GM21737 (cell line): ENCODE measurements at regions not wholly inside any gene's neighbourhood (a gene's known extent, or its start where the extent isn't known, plus 50 kb on each side); places are given as distances from the start of the nearest gene placed in this dataset.

Experiments
- ATAC-seq: cut with Tn5 transposase; IDR thresholded peaks from one replicate; pipeline ENCODE4 v1.9.1; 2021; ENCODE audit warnings: mild to moderate bottlenecking, moderate library complexity; ENCODE audit not compliant: unreplicated experiment

- ATAC-seq, result no peak
Measured at GRCh38 chr9:89825669-89826068, 220.9 kb downstream of the GADD45G start.

- no peak for ATAC-seq
Measured at GRCh38 chr9:89826186-89826585, 221.4 kb downstream of the GADD45G start.

- ATAC-seq, result no peak
Measured at GRCh38 chr9:89829346-89829745, 224.5 kb downstream of the GADD45G start.

DNA sequence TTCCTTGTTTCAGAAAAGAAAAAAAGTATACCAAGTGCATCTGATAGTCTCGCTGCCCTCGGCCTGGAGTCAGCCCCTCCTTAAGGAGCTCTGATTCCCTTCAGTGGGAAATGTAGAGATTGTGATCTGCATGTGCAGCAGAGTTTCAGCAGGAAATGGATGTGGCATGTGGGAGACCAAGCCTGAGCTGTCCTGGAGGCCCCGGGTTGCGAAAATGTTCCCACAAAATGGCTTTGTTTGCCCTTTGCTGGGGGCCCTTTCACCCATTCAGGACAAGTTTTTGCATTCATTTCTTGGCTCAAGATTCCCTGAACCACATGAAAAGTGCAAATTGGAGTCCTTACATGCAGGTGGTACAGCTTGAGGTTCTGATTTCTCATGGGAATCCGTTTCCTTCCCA, 230.9 kb downstream of the GADD45G start:
- no peak for ATAC-seq

DNA sequence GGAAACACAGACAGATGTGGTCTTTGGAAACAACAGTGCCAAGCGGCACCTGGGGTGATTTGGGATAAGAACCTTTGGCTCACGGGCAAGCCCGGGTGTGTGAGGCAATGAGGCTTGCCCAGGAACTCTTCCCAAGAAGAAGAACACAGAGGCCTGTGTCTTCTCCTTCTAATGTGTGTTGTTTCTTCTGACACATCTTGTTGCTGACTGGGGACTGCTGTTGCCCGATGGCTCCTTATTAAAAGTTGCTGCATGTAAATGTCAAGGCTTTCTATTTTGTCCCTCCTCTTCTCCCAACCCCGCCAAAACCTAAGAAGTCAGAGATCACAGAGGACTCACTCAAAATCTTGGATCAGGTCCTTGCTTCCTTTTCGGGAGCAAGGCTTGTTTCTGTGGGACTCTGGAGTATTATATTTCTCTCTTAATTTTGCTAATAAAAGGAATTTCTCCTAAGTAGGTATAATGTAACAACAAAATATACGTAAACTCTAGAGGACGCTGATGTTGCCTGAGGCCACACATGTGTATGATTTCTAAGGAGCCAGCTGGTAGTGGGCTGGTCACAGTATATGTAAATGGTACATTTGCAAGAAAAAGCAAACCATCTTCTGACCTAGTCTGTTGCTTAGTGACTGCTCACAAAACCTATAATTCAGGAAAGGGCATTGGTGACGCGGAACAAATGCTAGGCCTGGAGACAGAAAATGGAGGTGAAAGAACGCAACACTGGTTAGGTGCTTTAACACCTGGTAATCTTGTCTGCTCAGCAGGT, 232.5 kb downstream of the GADD45G start:
- no peak for ATAC-seq

- ATAC-seq, result no peak
Measured at GRCh38 chr9:89837934-89838310, 233.1 kb downstream of the GADD45G start.

GRCh38 chr9:89838621-89839020, 233.8 kb downstream of the GADD45G start:
- no peak for ATAC-seq

DNA sequence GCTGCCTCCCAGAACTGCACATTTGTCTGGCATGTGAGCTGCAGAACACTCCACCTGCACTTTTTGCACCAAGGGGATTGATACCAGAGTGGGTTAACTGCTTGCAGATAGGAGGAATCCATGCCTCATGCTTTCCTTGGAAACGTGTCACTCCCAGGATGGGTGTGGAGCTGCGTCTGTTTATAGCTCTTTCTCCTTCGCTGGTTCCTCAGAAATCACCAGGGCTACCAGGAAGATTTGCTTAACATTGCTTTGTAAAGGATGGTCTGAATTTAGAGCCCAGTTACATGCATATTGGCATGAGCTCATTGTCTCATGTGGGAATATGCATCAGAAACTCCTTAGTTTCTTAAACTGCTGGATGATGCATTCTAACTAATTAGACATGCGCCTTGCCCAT, 234.6 kb downstream of the GADD45G start:
- ATAC-seq, result no peak

DNA sequence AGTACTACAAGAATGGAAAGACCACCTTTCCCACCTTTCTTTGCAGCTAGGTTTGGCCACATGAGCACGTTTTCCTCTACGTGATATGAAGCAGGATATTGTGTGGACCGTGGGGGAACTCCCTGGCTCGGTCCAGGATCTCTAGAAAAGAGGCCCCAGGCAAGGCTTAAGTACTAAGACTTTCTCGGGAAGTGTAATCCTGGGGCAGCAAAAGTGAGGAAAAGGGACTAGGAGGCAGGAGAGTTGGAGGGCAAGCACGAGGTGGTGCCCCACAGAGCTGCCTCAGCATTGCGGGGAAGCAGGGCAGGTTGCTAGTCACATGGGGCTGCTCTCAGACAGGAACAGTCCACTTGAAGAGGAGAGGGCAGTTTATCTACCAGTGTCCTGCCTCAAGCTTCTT, 235.1 kb downstream of the GADD45G start:
- no peak for ATAC-seq

DNA sequence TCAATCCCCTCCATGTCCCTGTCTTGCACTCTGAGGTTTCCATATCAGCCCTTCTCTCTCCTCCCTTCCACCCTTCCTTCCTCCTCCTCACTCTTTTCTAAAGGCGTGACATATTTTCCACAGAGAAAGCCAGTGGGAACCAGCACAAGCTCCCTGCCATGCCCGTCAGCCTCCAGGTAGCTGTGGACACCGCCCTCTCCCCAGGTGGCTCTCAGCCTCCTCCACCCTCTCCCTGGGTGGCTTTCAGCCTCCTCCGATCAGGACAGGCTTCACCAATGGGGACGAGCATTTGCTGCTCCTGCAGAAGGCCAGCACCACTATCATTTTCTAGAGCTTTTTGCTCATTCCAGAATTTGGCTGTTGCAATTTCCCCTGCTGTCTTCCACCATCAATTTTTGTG, 236.6 kb downstream of the GADD45G start:
- ATAC-seq, result no peak

GRCh38 chr9:89842267-89842768, 237.5 kb downstream of the GADD45G start:
- no peak for ATAC-seq

DNA sequence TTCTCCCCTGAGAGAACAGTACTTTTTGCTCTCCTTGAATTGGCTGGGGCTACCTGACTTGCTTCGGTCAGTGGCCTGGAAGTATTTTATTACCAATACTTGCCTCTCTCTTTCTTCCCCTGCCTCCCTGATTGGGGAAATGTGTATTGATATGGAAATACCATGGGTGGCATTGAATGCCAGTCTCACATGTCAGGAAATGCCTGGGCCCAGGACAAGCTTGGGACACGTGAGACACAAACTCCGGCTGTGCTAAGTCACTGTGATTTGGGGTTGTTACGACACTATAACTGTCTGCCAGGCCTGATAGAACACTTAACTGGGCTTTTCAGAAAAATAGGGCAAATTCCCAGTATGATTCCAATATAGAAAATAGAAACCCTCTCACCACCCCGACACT, 238.3 kb downstream of the GADD45G start:
- ATAC-seq, result no peak

DNA sequence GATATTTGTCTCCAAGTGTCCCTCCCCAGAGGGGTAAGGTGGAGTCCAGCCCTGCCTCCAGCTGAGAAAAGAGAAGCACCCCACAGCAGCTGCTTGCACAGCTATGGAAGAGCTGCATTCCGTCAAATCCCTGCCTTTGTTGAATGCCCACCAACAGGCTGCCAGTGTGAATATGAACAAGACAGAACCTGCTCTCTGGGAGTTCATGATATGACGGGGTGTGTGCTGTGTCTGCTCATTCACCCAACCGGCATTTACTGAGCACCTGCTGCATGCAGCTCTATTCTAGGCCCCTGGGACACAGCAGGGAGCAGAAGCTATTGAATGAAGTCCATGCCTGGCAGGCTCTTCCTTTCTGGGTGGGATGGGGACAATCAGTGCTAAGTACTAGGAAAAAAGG, 238.8 kb downstream of the GADD45G start:
- ATAC-seq, result no peak

- no peak for ATAC-seq
Measured at GRCh38 chr9:89844075-89844474, 239.3 kb downstream of the GADD45G start.

- no peak for ATAC-seq
Measured at GRCh38 chr9:89844535-89844934, 239.7 kb downstream of the GADD45G start.

DNA sequence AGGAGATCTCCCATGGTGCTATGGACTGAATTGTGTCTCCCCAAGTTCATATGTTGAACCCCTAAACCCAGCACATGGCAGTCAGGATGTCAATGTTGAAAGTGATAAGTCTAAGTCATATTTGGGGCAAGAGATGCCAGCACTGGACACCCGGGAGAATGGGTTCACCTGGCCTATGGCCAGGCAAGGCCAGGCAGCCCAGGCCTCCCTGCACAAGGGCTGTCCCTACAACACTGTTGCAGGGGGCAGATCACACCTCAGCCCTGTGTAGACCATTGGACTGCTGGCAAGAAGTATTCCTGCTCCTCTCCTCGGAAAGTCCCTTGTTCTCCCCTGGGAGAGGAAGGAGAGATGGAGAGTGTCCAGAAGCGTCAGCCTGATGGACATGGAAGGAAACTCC, 240.5 kb downstream of the GADD45G start:
- ATAC-seq, result no peak

DNA sequence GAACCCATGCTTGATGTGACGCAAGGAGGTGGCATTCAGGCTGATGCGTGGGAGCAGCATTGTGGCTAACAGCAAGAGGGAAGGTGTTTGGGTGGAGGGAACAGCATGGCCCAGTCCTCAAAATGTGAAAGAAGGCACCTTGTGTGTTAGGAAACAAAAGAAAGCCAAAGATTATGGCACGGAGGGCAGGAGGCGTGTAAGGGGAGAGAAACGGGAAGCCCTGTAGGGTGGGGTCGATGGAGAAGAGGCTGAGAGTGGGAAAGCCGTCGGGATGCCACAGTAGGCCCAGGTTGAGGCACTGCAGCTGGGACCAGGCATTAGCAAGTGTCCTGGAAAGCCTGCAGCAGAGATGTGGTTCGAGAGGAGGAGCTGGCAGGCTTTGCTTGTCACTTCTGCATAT, 241.1 kb downstream of the GADD45G start:
- ATAC-seq, result no peak

DNA sequence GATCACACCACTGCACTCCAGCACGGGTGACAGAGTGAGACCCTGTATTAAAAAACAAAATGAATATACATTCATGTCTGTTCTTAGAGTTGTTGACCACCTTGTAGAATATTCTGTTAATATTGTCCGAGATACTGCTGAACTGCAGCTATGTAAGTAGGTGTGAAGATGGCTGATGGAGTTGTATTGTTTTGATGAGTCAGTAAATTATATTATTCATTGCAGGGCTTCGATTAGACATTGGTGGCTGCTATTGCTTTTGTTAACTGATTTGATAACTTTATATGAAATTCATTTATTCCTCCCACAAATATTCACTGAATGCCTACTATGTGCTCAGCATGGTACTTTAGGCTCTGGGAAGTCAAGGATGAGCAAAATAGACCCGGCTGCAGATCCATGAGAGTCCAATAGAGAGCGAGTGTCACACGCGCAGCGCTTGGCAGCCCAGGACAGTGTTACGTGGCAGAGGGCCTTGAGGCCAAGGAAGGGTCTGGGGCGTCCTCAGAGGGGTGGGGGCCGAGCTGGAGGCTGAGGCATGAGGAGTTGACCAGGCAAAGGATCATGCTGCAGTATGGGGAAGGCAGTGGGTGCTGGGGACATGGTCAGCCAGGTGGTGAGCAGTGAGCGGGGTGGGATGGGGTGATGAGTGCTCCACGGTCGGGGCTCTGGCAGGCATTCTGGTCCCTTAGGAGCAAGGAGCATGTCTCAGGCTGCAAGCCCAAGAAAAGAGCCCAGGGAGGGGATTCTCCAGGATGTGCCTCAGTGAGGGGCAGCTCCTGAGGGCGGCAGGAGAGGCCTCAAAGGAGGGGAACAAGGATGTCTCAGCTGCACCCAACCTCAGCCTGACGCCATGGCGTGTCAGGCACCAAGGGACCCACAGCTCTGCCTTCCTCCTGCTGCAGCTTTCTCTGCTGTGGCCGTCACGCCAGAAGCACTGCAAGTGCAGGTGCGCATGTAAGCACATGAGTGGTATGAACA, 243.5 kb downstream of the GADD45G start:
- no peak for ATAC-seq

DNA sequence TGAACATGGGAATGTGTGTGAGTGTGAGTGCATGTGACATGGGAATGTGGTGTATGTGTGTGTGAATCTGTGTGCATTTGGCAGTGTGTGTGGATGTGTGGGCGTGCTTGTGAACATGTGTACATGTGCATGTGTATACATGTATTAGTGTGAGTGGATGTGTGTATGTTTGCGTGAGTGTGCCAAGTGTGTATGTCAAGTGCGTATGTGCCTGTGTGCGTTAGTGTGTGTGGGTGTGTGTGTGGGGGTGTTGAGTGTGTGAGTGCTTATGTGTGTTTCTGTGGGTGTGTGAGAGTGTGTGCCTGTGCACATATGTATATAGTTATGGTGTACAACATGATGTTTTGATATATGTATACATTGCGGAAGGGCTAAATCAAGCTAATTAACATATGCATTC, 244.3 kb downstream of the GADD45G start:
- ATAC-seq, result no peak

- no peak for ATAC-seq
Measured at GRCh38 chr9:89850153-89850552, 245.3 kb downstream of the GADD45G start.

GRCh38 chr9:89850631-89851325, 246.0 kb downstream of the GADD45G start:
- no peak for ATAC-seq
